Spleen (tissue), 11 donors: ENCODE measurements at regions not wholly inside any gene's neighbourhood (a gene's known extent, or its start where the extent isn't known, plus 50 kb on each side); places are given as distances from the start of the nearest gene placed in this dataset.

Experiments
- DNase-seq: peaks from one replicate; pipeline ENCODE4 v3.0.0-alpha.2; 2020
- H3K27ac ChIP-seq, 8 donors: fragments of 200-600 bp; sonication (generic) in 7 of 8; 1 replicate in 4 of 8; 2 replicates in 4 of 8; pipeline versions ENCODE4 v1.5.0 to v1.8.0; 2016 to 2021; ENCODE audit warnings: inconsistent platforms in 4 of 8, mild to moderate bottlenecking in 4 of 8, moderate library complexity in 1 of 8
- H3K27me3 ChIP-seq, 7 donors: fragments of 200-600 bp; sonication (generic) in 6 of 7; replicated peaks in 1 of 7; 1 replicate in 4 of 7; 2 replicates in 3 of 7; pipeline versions ENCODE4 v1.5.0 to v1.8.0; 2016 to 2021; ENCODE audit warnings: inconsistent platforms in 3 of 7, mild to moderate bottlenecking in 1 of 7
- H3K36me3 ChIP-seq, 6 donors: fragments of 200-600 bp; sonication (generic) in 5 of 6; 1 replicate in 4 of 6; 2 replicates in 2 of 6; pipeline versions ENCODE4 v1.5.0 to v1.8.0; 2016 to 2021; ENCODE audit warnings: inconsistent platforms in 2 of 6
- H3K4me1 ChIP-seq, 6 donors: fragments of 200-600 bp; sonication (generic) in 5 of 6; 1 replicate in 3 of 6; 2 replicates in 3 of 6; pipeline versions ENCODE4 v1.5.0 to v1.8.0; 2016 to 2021; ENCODE audit warnings: inconsistent platforms in 3 of 6
- H3K4me3 ChIP-seq, 8 donors: fragments of 200-600 bp; sonication (generic) in 7 of 8; 1 replicate in 4 of 8; 2 replicates in 4 of 8; pipeline versions ENCODE4 v1.5.0 to v1.8.0; 2016 to 2021; ENCODE audit warnings: inconsistent platforms in 4 of 8, mild to moderate bottlenecking in 4 of 8, moderate library complexity in 2 of 8
- H3K9me3 ChIP-seq, 8 donors: fragments of 200-600 bp; sonication (generic) in 7 of 8; 1 replicate in 4 of 8; 2 replicates in 4 of 8; pipeline versions ENCODE4 v1.5.0 to v1.8.0; 2016 to 2021; ENCODE audit warnings: inconsistent platforms in 4 of 8
- POLR2A ChIP-seq, 3 donors: fragments of 450-650 bp; IDR thresholded peaks; one replicate each; pipeline ENCODE4 v1.5.1; 2017; ENCODE audit warnings: antibody characterized with exemption in 3 of 3, mild to moderate bottlenecking in 1 of 3
- POLR2AphosphoS5 ChIP-seq, 3 donors: sonication (generic); formaldehyde crosslinking; IDR thresholded peaks; one replicate each; pipeline ENCODE4 v1.5.1; 2017; ENCODE audit warnings: antibody characterized with exemption in 3 of 3
- WGBS, 5 donors: extraction: QIAGEN DNeasy Blood & Tissue Kit in 3 of 5; methylation state at CpG; one replicate each; pipeline versions ENCODE4 v1.1.5 to v1.1.7; 2013 to 2018; 5-methylcytosine and 5-hydroxymethylcytosine counted together
- intact Hi-C: fragments of 100-400 bp; cut with DNase I; formaldehyde crosslinking; loops from one replicate; pipeline ENCODE4 v1.15.0; 2023; ENCODE audit warnings: low total_unique reads
- TF ChIP-seq, protein P1 (sequence below), 11 experiments: fragments of 200-600 bp in 7 of 11; fragments of 450-650 bp in 4 of 11; sonication (generic) in 4 of 11; IDR thresholded peaks in 8 of 11; conservative IDR thresholded peaks in 3 of 11; 1 replicate in 7 of 11; 2 replicates in 4 of 11; pipeline versions ENCODE4 v1.4.0 to v1.8.0; 2016 to 2021; ENCODE audit warnings: antibody characterized with exemption in 11 of 11, inconsistent platforms in 4 of 11, mild to moderate bottlenecking in 1 of 11
- donor health status: healthy with polysubstance abuse.
- donor health status: DM: no; HTN: no; CAD: no; lungs with moderate emphysema.
- donor health status: DM: no; HTN: no; CAD: no.
- donor health status: Bipolar disorder and iron deficiency.
- donor health status: healthy.
- donor health status: DM: no; HTN: no; CAD: no.
- donor health status: DM: yes; HTN: yes; CAD: no.

DNA sequence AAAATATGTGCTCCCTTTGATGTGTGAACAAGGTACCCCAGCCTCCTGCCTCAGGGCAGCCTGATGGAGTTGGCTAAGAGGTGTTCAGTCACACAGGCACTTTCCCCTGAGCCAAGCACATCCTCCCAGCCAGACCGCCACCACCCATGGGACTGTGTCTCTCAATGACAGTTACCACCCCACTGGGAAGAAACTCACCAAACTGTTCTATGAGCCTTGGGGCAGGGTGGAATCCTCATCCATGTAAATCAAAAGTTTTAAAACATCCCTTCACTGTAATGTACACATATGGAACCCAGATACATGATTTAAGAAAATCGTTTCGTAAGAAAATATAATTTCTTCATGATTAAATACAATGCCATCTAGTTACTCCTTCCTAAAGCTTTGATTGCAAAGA, 138.4 kb upstream of the LSM14A start:
- 91 to 94% (median 92%) methylated on average over 3 of the region's 3 CpGs for WGBS, 5 donors
- H3K27me3 ChIP-seq: peaks cover 0 to 8% (median 0%) of the 10 kb centered on the region in 7 donors
- H3K9me3 ChIP-seq: no peaks in the 10 kb centered on the region
- no peaks in the 10 kb centered on the region for H3K36me3 ChIP-seq
- intact Hi-C loops: no loop called here
- TF ChIP-seq POLR2A (IDR thresholded peaks at IDR 0.05) (no peak), POLR2AphosphoS5 (IDR thresholded peaks at IDR 0.05) (no peak)
- TF ChIP-seq, protein P1, sequence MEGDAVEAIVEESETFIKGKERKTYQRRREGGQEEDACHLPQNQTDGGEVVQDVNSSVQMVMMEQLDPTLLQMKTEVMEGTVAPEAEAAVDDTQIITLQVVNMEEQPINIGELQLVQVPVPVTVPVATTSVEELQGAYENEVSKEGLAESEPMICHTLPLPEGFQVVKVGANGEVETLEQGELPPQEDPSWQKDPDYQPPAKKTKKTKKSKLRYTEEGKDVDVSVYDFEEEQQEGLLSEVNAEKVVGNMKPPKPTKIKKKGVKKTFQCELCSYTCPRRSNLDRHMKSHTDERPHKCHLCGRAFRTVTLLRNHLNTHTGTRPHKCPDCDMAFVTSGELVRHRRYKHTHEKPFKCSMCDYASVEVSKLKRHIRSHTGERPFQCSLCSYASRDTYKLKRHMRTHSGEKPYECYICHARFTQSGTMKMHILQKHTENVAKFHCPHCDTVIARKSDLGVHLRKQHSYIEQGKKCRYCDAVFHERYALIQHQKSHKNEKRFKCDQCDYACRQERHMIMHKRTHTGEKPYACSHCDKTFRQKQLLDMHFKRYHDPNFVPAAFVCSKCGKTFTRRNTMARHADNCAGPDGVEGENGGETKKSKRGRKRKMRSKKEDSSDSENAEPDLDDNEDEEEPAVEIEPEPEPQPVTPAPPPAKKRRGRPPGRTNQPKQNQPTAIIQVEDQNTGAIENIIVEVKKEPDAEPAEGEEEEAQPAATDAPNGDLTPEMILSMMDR (IDR thresholded peaks at IDR 0.05 in 8 of 11, conservative IDR thresholded peaks at IDR 0.05 in 3 of 11): no peak
- no peaks in the 10 kb centered on the region for H3K4me1 ChIP-seq
- H3K4me3 ChIP-seq: no peak overlapping the region
- no peak overlapping the region for H3K27ac ChIP-seq
- no peak for DNase-seq

DNA sequence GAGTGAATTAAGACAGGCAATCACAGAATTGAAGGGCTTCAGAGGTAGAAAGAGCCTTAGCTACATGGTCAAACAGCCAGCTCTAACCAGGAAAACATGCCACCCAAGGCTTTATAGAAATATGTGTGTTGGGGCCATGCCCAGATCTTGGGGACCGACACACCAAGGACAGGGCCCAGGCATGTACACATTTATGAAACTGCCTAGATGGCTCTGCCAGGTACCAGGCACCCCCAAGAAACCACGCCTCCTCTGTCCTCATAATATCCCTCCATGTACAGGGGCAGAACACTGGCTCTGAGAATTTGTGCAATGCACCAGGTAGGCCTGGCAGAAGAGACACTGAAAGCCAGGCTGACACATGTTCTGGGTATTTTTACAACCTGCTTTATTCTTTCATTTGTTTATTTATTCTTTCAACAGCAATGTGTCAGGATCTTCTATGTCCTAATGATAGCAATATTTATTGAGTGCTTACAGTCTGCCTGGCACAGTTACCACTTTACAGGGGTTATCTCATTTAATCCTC, 137.9 kb upstream of the LSM14A start:
- Histone ChIP-seq H3K9me3 (no peaks in the 10 kb centered on the region), H3K27me3 (peaks cover 0 to 8% (median 0%) of the 10 kb centered on the region in 7 donors), H3K36me3 (no peaks in the 10 kb centered on the region), H3K4me1 (no peaks in the 10 kb centered on the region), H3K27ac (no peak overlapping the region), H3K4me3 (no peak overlapping the region)
- intact Hi-C loops: no loop called here
- 72 to 89% (median 84%) methylated on average over 2 of the region's 2 CpGs for WGBS, 5 donors
- no peak for TF ChIP-seq POLR2A (IDR thresholded peaks at IDR 0.05)
- TF ChIP-seq, protein P1 (IDR thresholded peaks at IDR 0.05 in 8 of 11, conservative IDR thresholded peaks at IDR 0.05 in 3 of 11): no peak
- no peak for TF ChIP-seq POLR2AphosphoS5 (IDR thresholded peaks at IDR 0.05)
- DNase-seq: no peak

DNA sequence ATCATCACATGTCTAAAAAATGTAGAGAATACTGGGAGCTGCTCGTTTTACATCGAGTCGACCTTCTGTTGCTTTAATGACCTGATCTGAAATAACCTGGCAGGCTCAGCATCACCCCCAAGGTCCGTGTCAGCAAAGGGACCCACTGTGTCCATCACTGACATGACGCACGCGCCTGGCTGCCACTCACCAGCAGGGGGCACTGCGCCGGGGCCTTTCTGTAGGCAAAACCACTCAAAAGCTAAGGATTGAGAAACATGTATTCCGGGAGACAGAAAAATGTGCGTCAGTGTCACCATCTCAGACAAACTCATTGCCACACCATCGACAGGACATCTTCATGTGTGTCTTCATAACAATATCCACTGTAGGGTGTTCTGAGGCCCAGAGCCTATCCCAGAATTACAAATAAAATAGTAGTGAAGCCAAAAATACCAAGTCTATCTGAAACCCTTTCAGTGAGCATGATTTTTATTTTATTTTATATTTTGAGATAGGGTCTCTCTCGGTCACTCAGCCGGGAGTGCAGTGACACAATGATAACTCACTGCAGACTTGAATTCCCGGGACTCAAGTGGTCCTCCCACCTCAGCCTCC, 130.3 kb upstream of the LSM14A start:
- intact Hi-C loops: loop anchor here (5.0 to 10.0 kb wide), 2 partner anchors 55 to 103 kb away; no protein-coding TSS in a partner anchor
- TF ChIP-seq, protein P1 (IDR thresholded peaks at IDR 0.05 in 8 of 11, conservative IDR thresholded peaks at IDR 0.05 in 3 of 11): peak; percentile 19 to 88 (median 74)
- no peak for TF ChIP-seq POLR2A (IDR thresholded peaks at IDR 0.05)
- peak in 1 of 3 donors; percentile 27 for TF ChIP-seq POLR2AphosphoS5 (IDR thresholded peaks at IDR 0.05)
- peaks cover 0 to 6% (median 0%) of the 10 kb centered on the region in 6 donors for H3K4me1 ChIP-seq
- H3K4me3 ChIP-seq: no peak overlapping the region
- no peaks in the 10 kb centered on the region for H3K9me3 ChIP-seq
- H3K27ac ChIP-seq: no peak overlapping the region
- 18 to 26% (median 23%) methylated on average over 13 to 15 of the region's 15 CpGs for WGBS, 5 donors
- no peaks in the 10 kb centered on the region for H3K36me3 ChIP-seq
- peaks cover 0 to 2% (median 0%) of the 10 kb centered on the region in 7 donors for H3K27me3 ChIP-seq
- DNase-seq: peak; percentile 87

DNA sequence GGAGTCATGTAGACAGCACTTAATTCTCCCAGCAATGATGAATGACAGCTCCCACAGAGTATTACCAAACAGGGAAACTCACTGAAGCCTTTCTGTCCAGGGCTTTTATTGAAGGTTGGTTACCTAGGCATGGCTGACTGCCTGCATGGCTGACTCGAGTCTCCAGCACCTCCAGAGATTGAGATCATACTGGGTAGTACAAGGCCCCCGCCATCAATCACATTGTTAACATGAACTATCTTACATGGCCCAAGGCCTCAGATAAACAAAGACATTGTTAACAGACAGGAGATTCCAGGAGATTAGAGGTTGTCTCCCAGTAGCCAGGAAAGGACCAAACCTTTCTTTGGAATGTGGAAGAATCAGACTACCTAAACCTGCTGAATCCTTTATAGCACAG, 128.3 kb upstream of the LSM14A start:
- WGBS, 5 donors: 57 to 70% (median 64%) methylated on average over 2 of the region's 2 CpGs
- Histone ChIP-seq H3K27ac (no peak overlapping the region), H3K4me1 (peaks cover 0 to 6% (median 0%) of the 10 kb centered on the region in 6 donors), H3K36me3 (no peaks in the 10 kb centered on the region), H3K27me3 (peaks cover 0 to 10% (median 0%) of the 10 kb centered on the region in 7 donors), H3K9me3 (no peaks in the 10 kb centered on the region), H3K4me3 (no peak overlapping the region)
- DNase-seq: no peak
- TF ChIP-seq POLR2A (IDR thresholded peaks at IDR 0.05): no peak
- TF ChIP-seq, protein P1 (IDR thresholded peaks at IDR 0.05 in 8 of 11, conservative IDR thresholded peaks at IDR 0.05 in 3 of 11): no peak
- intact Hi-C loops: loop anchor here (5.0 to 10.0 kb wide), 2 partner anchors 53 to 101 kb away; no protein-coding TSS in a partner anchor
